ENCODE measurements at regions not wholly inside any gene's neighbourhood (a gene's known extent, or its start where the extent isn't known, plus 50 kb on each side); places are given as distances from the start of the nearest gene placed in this dataset.
"Not testable (repeated sequence)": the region's sequence is repeated elsewhere in the genome, so short reads cannot be mapped to it uniquely, and the experiment has no call there.

DNA sequence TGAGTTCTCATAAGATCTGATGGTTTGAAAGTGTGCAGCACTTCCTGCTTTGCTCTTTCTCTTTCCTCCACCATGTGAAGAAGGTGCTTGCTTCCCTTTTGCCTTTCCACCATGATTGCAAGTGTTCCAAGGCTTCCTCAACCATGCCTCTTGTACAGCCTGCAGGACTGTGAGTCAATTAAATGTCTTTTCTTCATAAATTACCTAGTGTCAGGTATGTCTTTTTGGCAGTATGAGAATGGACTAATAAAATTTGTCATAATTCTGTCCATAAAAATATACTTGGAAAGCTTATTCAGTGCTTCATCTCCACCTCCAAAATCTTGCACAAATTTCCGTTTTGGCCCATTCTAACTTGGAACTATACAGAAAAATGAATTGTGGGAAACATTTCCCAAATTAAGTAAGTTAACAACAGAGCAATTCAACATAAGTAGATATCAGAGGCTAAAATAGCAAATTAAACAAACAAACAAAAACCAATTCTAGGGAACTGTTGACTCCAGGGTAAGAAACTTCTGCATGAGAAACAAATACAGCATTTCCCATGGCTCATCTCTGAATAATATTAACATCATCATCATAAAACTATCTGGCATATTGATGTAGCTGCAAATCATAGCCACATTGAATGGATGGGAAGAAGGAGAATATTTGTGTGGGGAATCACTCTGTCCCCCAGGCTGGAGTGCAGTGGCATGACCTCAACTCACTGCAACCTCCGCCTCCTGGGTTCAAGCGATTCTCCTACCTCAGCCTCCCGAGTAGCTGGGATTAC lies 459.5 kb upstream of the FAR2 start:
- DNase-seq (ENCODE audit: low spot score) = no peak

DNA sequence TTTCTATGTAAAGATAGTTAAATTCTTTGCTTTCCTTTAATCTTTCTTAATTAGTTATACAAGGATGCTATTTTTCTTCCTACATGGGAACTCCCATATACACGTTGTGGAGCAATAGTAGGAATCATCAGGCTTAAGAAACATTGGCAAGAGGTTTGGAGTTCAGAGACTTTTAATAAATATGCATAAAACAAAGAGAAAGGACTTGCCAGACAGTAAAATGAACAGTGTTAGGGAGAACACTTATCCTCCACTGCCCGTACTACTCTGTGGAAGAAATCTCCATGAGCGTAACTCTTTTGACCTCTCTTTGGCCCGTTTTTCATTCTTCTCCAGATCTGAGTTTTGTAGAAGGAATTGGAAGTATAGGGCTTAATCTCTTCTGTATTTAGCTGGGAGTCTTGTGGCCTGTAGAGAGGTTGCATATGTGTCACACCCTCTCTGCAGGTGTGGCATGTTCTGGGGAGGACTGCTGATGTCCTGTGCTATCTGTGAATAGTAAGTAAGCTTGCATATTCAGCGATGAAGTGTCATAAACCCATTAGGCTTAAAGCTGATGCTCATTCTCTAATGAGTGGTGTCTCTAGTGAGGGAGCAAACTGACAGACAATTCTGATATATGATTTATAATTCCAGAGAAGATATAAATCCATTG lies 455.4 kb upstream of the FAR2 start:
- DNase-seq (ENCODE audit: low spot score) = no peak

DNA sequence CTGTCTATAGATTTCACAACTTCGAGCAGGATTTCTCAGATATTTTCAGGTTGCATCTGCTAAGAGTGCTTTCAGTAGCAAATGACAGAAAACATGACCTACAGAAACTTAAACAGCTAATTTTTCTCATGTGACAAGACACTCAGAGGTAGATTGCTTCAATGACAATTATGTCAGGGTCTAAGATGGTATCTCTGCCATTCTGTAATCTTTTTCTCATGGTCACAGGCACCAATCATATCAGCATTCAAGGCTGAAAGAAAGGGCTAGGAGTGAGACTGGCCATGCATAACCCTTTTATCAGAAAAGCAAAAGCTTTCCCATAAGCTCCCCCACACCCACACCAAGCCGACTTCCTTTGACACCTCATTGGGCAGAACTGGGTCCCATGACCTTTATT lies 450.5 kb upstream of the FAR2 start:
- no peak for DNase-seq (ENCODE audit: low spot score)

DNA sequence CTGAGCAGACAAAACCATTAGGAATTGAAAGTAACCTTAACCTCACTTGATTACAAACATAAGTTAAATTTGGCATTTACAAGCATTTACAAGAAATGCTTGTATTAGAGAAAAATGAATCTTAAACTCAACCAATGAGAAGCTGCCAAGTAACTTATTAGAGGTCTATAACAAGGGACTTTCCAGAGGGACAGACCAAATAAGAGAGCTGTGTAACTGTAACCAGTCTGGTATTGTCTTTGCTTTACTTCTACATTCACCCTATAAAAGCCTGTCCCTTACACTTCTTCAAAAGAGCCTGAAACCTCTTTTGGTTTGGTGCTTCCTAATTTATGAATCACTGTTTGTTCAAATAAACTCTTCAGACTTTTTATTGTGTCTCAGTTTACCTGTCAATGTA lies 450.0 kb upstream of the FAR2 start:
- no peak for DNase-seq (ENCODE audit: low spot score)

DNA sequence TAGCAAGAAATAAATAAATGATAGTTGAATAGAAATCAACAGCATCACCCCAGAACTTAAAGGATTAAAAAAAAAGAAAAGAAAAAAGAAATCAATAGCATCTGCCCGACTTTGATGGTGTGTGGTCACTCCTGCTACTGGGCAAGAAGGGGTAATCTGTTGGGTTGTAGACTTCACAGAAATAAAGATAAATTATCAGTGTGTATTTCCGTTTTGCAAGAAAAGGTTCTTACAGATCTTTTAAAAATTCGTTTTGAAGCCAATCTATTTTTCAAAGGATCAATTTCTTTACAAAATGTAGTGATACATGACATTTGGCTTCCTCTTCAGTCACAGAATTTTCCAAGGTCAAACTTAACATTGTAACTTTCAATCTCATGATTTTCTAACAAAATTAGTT lies 448.9 kb upstream of the FAR2 start:
- DNase-seq (ENCODE audit: low spot score) = no peak

DNA sequence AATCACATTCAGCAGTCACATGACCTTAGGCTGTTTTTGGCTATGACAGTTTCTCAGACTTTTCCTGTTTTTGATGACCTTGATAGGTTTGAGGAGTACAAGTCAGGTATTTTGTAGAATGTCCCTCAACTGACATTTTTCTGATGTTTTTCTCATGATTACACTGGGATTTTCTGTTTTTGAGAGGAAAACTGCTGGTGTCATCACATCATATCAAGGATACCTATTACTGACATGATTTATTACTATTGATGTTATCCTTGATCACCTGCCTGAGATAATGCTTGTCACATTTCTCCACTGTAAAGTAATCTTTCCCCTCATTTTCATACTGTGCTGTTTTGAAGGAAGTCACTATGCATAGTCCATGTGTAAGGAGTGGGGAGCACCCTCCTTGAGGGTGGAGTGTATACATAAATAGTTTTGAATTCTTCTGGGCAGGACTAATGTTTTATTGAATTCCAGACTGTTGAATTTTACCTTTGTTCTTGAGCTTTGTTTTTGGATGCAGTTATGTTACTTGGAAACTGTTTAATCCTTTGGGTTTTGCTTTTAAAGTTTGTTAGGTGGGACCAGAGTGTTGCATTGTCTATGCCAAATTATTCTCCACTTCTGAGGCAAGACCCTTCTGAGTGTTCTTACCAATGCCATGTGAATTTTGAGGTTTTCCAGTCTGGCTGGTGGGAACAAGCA lies 444.5 kb upstream of the FAR2 start:
- DNase-seq (ENCODE audit: low spot score) = no peak

DNA sequence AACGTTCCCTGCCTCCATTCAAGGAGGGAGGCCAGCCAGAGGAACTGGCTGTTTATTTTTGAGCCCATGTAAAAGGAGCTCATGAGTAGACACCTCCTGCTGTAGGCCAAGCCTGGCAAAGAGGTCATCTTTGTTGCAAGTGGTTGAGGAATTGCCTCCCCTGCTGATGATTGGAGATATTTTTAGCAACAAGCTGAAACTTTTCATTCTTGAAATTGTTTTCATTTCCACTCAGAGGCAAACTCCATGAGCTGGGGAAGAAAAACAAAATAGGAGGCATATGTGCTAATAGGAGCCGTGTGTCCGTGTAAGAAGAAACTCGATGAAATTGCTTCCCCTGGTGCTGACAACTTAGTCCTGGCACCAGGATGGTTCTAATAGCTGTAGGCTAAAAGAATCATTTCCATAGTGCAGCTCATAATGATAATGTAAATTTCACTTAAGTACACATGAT lies 440.1 kb upstream of the FAR2 start:
- no peak for DNase-seq (ENCODE audit: low spot score)

DNA sequence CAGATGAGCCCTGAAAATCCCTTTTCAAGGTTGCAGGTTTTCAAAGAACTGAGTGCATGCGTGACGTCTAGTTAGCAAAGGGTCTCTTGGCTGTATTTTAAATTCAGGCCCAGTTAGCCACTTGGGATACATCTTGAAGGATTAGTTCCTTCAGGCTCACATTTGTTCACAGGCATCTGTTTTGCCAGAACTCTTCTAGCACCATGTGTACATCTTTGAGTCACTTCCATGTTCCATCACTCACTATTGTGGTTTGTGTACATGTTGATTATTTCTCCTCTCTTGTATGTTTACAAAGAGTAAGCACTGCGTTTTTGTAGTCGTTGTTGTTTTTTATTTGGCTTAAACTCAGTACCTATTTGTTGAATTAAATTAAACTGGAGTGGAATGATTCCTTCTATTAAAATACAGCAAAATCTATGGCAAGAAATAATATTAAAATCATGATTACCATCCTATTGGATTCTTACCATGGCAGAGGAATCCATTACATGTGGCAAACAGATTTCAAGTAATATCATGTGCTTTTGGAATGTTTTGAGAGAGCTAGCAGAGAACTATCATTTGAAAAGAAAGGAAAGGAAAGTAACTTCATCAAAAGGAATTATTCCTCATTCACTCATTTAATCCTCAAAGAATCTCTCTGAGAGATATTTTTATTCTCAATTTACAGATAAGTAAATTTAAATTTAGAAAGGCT lies 438.9 kb upstream of the FAR2 start:
- DNase-seq (ENCODE audit: low spot score) = no peak

DNA sequence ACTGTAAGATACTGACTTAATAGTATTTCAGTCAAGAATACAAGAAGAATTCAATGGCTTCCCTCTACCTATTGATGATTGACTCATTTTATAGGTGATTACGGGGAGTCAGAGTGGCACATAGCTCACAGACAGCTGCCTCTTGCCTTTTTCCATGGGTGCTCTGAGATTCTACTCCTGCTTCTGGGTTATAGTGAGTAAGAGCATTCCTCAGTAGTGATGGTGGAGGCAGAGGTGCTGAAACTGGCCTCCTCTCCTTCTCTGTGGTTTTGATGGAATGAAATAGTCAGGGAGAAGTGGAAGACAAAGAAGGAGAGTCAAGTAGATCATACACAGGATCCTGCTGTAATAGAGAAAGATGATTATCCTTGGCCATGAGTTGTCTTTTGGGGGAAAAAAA lies 438.2 kb upstream of the FAR2 start:
- DNase-seq (ENCODE audit: low spot score) = no peak

DNA sequence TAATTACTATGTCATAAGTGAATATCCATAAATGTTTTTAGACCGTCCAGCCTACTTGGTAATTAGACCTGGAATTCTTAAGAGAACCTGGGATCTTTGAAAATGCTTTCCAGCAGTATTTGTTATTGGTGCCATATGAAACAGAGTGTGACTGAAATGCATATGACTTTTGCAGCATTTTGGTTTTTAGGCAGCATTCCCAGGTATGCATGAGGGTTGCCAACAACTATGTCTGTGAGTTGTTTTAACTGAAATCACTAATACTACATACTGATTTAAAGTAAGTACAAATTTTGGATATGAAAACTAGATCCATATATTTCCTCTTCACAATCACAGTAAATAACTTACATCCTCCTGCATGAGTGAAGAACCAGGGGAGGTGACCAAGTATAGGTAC lies 437.7 kb upstream of the FAR2 start:
- no peak for DNase-seq (ENCODE audit: low spot score)

DNA sequence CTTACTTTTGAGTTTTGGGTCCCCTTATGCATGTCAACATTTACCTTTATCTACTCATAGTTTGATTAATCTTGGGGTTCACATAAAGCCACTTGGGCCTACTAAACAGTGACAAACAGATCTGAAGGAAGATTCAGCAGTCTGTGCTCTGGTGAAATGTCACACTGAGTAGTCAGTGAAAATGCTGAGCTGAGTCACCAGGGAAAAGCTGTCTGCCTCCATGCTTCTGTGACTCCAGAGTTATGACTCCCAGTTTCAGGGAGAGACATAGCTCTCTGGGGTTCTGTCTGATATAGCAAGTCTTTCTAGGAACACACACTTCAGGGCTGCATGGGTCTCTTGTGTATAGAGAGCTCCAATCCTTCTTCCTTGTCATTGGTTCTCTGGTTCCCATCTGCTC lies 406.3 kb upstream of the FAR2 start:
- no peak for DNase-seq (ENCODE audit: low spot score)

DNA sequence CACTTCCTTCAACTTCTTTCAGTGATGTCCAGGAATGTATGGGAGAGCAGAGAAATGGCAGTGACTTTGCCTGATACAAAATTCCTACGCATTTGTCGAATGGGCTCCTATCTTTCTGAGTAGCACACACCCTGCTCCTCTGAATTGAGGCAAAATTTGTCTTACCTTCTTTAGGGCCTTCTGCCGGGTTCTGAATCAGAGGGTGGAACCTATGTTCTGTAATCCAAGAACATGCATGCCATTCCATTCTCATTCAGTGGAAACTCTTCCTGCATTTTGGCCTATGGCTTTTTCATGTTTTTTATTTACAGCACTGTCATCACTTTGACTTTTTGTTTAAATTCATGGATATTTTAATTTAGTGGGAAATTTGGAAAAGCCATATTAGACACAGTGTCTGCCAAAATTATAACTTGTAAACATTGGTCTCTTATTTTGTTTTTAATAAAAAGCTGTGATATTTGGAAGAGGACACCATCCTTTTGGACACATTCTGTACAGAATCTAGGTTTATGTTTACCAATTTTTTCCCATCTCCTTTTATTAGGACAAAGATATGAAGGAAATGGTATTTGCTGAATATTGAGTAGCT lies 402.2 kb upstream of the FAR2 start:
- DNase-seq (ENCODE audit: low spot score) = no peak

DNA sequence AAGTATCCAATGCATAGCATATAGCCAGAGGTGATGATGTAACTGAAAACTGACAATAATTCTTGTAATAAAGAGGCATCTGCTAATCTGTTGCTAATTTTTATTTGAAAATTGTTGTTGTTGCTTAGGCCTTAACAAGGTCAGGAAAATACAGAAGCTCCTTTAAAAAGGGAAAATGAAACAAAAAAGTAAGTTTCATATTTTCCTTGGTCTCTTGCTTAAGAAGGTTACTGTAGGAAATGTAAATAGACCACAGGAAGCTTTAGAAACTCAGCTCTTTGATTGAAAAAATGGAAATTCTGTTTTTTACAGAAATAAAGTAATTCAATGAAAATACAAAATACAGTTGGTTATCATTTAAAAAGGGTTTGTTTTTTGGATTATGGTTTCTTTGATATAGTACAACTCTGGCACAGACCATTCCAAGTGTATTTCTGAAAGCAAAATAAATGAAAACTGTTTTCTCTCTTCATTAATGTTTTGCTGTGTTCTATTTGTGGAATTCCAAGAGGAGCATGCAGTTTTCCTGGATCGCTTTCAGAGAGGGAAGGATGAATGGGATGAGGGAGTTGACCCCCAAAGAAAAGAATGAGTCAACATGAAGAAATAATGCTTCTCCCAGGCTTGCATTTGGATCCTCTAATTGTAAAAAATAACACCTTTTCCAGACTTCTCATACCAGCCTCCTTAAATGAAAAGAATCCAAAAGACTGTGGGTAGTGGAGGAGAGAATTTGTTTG lies 398.0 kb upstream of the FAR2 start:
- DNase-seq (ENCODE audit: low spot score) = no peak

DNA sequence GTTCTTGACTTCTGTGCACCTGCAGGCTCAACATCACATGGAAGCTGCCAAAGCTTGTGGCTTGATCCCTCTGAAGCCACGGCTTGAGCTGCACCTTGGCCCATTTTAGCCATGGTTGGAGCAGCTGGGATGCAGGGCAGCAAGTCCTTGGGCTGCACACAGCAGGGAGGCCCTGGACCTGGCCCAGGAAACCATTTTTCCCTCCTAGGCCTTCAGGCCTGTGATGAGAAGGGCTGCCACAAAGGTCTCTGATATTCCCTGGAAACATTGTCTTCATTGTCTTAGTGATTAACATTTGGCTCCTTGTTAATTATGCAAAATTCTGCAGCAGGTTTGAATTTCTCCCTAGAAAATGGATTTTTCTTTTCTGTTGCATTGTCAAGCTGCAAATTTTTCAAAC lies 394.1 kb upstream of the FAR2 start:
- no peak for DNase-seq (ENCODE audit: low spot score)

DNA sequence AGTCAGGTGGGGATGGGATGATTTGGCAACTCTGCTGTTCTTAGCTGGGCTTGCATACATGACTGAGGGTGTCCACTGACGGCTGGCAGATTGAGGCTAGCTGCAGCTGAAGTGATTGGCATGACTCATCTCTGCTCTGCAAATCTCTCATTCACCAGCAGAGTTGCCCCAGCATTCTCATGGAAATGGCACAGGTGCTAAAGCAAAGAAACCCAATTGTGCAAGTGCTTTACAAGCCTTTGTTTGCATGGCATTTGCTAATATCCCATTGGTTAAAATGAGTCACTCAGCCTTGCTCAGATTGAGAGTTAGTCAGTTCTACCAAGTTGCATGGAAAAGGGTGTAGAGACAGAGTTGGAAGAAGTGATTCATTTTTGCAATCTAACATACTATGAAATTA lies 389.7 kb upstream of the FAR2 start:
- no peak for DNase-seq (ENCODE audit: low spot score)

DNA sequence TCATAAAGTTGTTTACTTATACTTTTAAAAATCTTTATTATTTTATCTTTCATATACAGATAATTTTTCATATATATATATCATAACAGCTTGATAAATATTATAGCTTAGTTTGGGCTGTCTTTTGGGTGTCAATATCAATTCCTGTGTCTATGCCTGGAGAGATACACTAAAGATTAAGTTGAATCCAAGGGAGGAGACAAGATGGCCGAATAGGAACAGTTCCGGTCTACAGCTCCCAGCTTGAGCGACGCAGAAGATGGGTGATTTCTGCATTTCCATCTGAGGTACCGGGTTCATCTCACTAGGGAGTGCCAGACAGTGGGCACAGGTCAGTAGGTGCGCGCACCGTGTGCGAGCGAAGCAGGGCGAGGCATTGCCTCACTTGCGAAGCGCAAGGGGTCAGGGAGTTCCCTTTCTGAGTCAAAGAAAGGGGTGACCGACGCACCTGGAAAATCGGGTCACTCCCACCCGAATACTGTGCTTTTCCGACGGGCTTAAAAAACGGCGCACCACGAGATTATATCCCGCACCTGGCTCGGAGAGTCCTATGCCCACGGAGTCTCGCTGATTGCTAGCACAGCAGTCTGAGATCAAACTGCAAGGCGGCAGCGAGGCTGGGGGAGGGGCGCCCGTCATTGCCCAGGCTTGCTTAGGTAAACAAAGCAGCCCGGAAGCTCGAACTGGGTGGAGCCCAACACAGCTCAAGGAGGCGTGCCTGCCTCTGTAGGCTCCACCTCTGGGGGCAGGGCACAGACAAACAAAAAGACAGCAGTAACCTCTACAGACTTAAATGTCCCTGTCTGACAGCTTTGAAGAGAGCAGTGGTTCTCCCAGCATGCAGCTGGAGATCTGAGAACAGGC lies 388.8 kb upstream of the FAR2 start:
- not testable (repeated sequence) for DNase-seq (ENCODE audit: low spot score)

DNA sequence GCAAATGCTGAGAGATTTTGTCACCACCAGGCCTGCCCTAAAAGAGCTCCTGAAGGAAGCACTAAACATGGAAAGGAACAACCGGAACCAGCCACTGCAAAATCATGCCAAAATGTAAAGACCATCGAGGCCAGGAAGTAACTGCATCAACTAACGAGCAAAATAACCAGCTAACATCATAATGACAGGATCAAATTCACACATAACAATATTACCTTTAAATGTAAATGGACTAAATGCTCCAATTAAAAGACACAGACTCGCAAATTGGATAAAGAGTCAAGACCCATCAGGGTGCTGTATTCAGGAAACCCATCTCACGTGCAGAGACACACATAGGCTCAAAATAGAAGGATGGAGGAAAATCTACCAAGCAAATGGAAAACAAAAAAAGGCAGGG lies 387.2 kb upstream of the FAR2 start:
- DNase-seq (ENCODE audit: low spot score) = not testable (repeated sequence)

DNA sequence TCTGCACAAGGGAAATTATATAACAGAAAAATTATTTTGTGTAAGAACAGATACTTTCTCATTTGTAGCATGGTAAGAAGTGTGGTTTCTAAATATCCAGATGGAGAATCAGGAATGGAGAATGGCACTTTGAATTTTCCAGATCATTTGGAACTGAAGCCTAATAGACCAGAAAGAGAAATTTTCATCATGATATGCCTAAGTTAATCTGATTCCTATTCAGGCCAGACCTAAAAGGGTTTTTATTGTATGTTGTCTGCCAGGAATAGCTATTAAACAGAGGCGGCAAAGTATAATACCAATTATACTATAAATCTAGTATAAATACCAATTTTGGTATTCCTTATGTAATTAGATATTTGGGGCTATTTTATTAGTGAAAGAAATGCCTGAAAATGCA lies 382.7 kb upstream of the FAR2 start:
- no peak for DNase-seq (ENCODE audit: low spot score)

DNA sequence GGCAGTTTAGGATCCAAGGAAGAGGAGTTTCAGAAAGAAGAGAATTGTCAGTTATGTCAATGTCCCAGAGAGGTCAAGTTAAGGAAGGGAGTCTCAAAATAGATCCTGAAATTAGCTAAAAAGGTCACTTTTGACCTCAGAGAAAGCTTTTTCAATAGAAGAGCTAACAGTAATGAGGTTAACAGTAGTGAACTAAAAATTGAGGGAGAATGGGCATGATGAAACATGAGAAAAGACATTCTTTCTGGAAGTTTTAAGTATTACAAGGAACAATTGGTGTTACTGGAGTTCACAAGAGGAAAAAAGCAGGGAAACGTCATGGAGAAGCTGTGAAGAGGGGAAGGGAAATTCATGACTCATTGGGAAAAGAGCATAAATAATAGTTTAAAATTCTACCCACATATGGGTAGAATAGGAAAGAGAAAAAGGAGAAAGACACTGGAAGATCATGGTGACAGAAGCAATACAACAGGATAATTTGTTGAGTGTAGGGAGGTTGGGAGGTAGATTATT lies 381.2 kb upstream of the FAR2 start:
- DNase-seq (ENCODE audit: low spot score) = no peak

DNA sequence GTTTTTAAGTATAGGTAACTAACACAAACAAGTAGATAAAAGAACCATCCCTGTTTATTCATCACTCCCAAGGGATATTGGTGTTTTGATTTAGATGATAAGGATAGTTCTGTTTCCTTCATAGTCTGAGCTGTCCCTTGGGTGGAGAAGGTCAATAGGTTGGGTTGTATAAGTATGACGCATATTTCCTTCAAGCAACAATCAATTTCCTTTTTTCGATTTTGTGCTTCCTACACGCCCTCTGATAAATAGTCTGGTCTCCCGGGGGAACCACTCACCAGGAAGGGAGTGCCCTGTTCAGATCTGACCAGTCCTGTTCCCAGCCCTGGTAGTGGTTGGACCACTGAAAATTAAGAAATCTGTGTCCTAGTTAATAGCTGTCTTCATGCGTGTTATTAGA lies 378.8 kb upstream of the FAR2 start:
- no peak for DNase-seq (ENCODE audit: low spot score)
